ENCODE measurements at regions not wholly inside any gene's neighbourhood (a gene's known extent, or its start where the extent isn't known, plus 50 kb on each side); places are given as distances from the start of the nearest gene placed in this dataset.

GRCh38 chr18:69282371-69282770 lies 118.3 kb upstream of the DOK6 start:
- Histone ChIP-seq H3K9me3 (ENCODE audit: low read depth, low read length, poor library complexity, severe bottlenecking) (no peaks in the 10 kb centered on the region), H3K4me1 (ENCODE audit: insufficient read depth, low read length, poor library complexity, severe bottlenecking) (no peaks in the 10 kb centered on the region), H3K27me3 (replicated peaks; ENCODE audit: insufficient read depth, low read depth, low read length, poor library complexity) (no peaks in the 10 kb centered on the region), H3K4me3 (ENCODE audit: low read depth, low read length, poor library complexity, severe bottlenecking) (no peak overlapping the region), H3K27ac (ENCODE audit: low read depth, low read length, poor library complexity, severe bottlenecking) (no peak overlapping the region), H3K36me3 (ENCODE audit: insufficient read depth, low read length, poor library complexity, severe bottlenecking) (no peaks in the 10 kb centered on the region)
- ChIA-PET POLR2A (ENCODE audit: low non-redundant PET) (no interaction called here), CTCF (no interaction called here)
- BruUV-seq (replicated peaks): no TSS peak
- TF ChIP-seq EZH2 (IDR thresholded peaks at IDR 0.05; ENCODE audit: borderline replicate concordance, low read depth, low read length, poor library complexity, severe bottlenecking): no peak
- no peak for TF ChIP-seq CTCF (conservative IDR thresholded peaks at IDR 0.05; ENCODE audit: low read depth, low read length)
- no peak for DNase-seq (ENCODE audit: low spot score)
- intact Hi-C loops (cut with micrococcal nuclease; ENCODE audit: unreplicated experiment): no loop called here

- no peaks in the 10 kb centered on the region for H3K9me3 ChIP-seq (ENCODE audit: low read depth, low read length, poor library complexity, severe bottlenecking)
- H3K4me3 ChIP-seq (ENCODE audit: low read depth, low read length, poor library complexity, severe bottlenecking): no peak overlapping the region
- H3K27me3 ChIP-seq (replicated peaks; ENCODE audit: insufficient read depth, low read depth, low read length, poor library complexity): no peaks in the 10 kb centered on the region
- no peak for DNase-seq (ENCODE audit: low spot score)
- H3K27ac ChIP-seq (ENCODE audit: low read depth, low read length, poor library complexity, severe bottlenecking): no peak overlapping the region
- intact Hi-C loops (cut with micrococcal nuclease; ENCODE audit: unreplicated experiment): no loop called here
- no peaks in the 10 kb centered on the region for H3K4me1 ChIP-seq (ENCODE audit: insufficient read depth, low read length, poor library complexity, severe bottlenecking)
- TF ChIP-seq EZH2 (IDR thresholded peaks at IDR 0.05; ENCODE audit: borderline replicate concordance, low read depth, low read length, poor library complexity, severe bottlenecking) (no peak), CTCF (conservative IDR thresholded peaks at IDR 0.05; ENCODE audit: low read depth, low read length) (no peak)
- ChIA-PET POLR2A (ENCODE audit: low non-redundant PET) (no interaction called here), CTCF (no interaction called here)
- no TSS peak for BruUV-seq (replicated peaks)
- H3K36me3 ChIP-seq (ENCODE audit: insufficient read depth, low read length, poor library complexity, severe bottlenecking): no peaks in the 10 kb centered on the region
Observed at GRCh38 chr18:69291044-69291443, 109.6 kb upstream of the DOK6 start.

GRCh38 chr18:69291755-69292154 lies 108.9 kb upstream of the DOK6 start:
- DNase-seq (ENCODE audit: low spot score): no peak
- H3K4me3 ChIP-seq (ENCODE audit: low read depth, low read length, poor library complexity, severe bottlenecking): no peak overlapping the region
- no TSS peak for BruUV-seq (replicated peaks)
- H3K27me3 ChIP-seq (replicated peaks; ENCODE audit: insufficient read depth, low read depth, low read length, poor library complexity): no peaks in the 10 kb centered on the region
- POLR2A ChIA-PET (ENCODE audit: low non-redundant PET): no interaction called here
- no peak overlapping the region for H3K27ac ChIP-seq (ENCODE audit: low read depth, low read length, poor library complexity, severe bottlenecking)
- TF ChIP-seq EZH2 (IDR thresholded peaks at IDR 0.05; ENCODE audit: borderline replicate concordance, low read depth, low read length, poor library complexity, severe bottlenecking) (no peak), CTCF (conservative IDR thresholded peaks at IDR 0.05; ENCODE audit: low read depth, low read length) (no peak)
- H3K36me3 ChIP-seq (ENCODE audit: insufficient read depth, low read length, poor library complexity, severe bottlenecking): no peaks in the 10 kb centered on the region
- H3K4me1 ChIP-seq (ENCODE audit: insufficient read depth, low read length, poor library complexity, severe bottlenecking): no peaks in the 10 kb centered on the region
- intact Hi-C loops (cut with micrococcal nuclease; ENCODE audit: unreplicated experiment): no loop called here
- no peaks in the 10 kb centered on the region for H3K9me3 ChIP-seq (ENCODE audit: low read depth, low read length, poor library complexity, severe bottlenecking)
- CTCF ChIA-PET: no interaction called here

Data from A673 (cell line).